Astrocyte of the hippocampus (primary cell): ENCODE measurements at regions not wholly inside any gene's neighbourhood (a gene's known extent, or its start where the extent isn't known, plus 50 kb on each side); places are given as distances from the start of the nearest gene placed in this dataset.
A peak's percentile ranks its signal among the peaks of the same experiment; 100 is the strongest.

Experiments used
- DNase-seq: peaks from one replicate; pipeline ENCODE4 v3.0.0; 2011; ENCODE audit warnings: low read depth, low spot score

GRCh38 chr14:98101323-98101722, 1170.7 kb downstream of the BCL11B start:
- no peak for DNase-seq

- no peak for DNase-seq
Observed at GRCh38 chr14:98103705-98104104, 1168.3 kb downstream of the BCL11B start.

GRCh38 chr14:98109326-98109725, 1162.7 kb downstream of the BCL11B start:
- no peak for DNase-seq

- DNase-seq: no peak
Observed at GRCh38 chr14:98112194-98112780, 1159.7 kb downstream of the BCL11B start.

GRCh38 chr14:98114122-98114895, 1157.7 kb downstream of the BCL11B start:
- DNase-seq: peak; percentile 78

GRCh38 chr14:98114946-98115345, 1157.1 kb downstream of the BCL11B start:
- no peak for DNase-seq

GRCh38 chr14:98118749-98119148, 1153.2 kb downstream of the BCL11B start:
- no peak for DNase-seq

- DNase-seq: no peak
Observed at GRCh38 chr14:98119739-98120138, 1152.3 kb downstream of the BCL11B start.

GRCh38 chr14:98120831-98121464, 1151.0 kb downstream of the BCL11B start:
- DNase-seq: no peak

GRCh38 chr14:98122527-98122926, 1149.5 kb downstream of the BCL11B start:
- DNase-seq: no peak

GRCh38 chr14:98130691-98131090, 1141.3 kb downstream of the BCL11B start:
- DNase-seq: peak; percentile 53

GRCh38 chr14:98131406-98131805, 1140.6 kb downstream of the BCL11B start:
- peak; percentile 50 for DNase-seq

GRCh38 chr14:98133806-98134205, 1138.2 kb downstream of the BCL11B start:
- DNase-seq: no peak

GRCh38 chr14:98136012-98136789, 1135.8 kb downstream of the BCL11B start:
- DNase-seq: no peak

- DNase-seq: no peak
Observed at GRCh38 chr14:98137131-98138025, 1134.6 kb downstream of the BCL11B start.

- peak; percentile 53 for DNase-seq
Observed at GRCh38 chr14:98138666-98139065, 1133.3 kb downstream of the BCL11B start.

- no peak for DNase-seq
Observed at GRCh38 chr14:98140862-98141530, 1131.0 kb downstream of the BCL11B start.

- no peak for DNase-seq
Observed at GRCh38 chr14:98143566-98143965, 1128.4 kb downstream of the BCL11B start.

GRCh38 chr14:98144964-98145363, 1127.0 kb downstream of the BCL11B start:
- DNase-seq: peak; percentile 56

- no peak for DNase-seq
Observed at GRCh38 chr14:98146416-98146815, 1125.6 kb downstream of the BCL11B start.
